ENCODE measurements at regions not wholly inside any gene's neighbourhood (a gene's known extent, or its start where the extent isn't known, plus 50 kb on each side); places are given as distances from the start of the nearest gene placed in this dataset.

DNA sequence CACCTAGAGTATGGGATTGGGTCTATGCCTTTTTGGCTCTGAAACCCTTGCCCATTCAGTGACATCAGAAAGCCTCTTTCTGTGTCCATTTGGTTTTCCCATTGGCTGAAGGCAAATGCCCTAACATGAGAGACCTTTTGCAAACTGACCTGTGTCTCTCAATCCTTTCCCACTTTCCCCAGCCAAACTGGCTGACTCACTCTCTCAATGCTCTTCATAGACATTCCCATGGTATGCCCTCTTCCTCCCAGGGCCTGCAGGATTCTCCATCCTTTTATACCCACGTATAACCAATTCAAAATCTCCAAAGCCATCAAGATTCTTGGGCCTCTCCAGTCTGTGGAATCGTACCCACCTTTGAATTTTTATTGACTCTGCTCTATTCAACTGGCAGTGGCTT, 563.3 kb downstream of the GATA3 start:
- TF ChIP-seq, protein P1, sequence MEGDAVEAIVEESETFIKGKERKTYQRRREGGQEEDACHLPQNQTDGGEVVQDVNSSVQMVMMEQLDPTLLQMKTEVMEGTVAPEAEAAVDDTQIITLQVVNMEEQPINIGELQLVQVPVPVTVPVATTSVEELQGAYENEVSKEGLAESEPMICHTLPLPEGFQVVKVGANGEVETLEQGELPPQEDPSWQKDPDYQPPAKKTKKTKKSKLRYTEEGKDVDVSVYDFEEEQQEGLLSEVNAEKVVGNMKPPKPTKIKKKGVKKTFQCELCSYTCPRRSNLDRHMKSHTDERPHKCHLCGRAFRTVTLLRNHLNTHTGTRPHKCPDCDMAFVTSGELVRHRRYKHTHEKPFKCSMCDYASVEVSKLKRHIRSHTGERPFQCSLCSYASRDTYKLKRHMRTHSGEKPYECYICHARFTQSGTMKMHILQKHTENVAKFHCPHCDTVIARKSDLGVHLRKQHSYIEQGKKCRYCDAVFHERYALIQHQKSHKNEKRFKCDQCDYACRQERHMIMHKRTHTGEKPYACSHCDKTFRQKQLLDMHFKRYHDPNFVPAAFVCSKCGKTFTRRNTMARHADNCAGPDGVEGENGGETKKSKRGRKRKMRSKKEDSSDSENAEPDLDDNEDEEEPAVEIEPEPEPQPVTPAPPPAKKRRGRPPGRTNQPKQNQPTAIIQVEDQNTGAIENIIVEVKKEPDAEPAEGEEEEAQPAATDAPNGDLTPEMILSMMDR (IDR thresholded peaks at IDR 0.05; ENCODE audit: insufficient read depth, low read length, poor library complexity, severe bottlenecking) = no peak
- TF ChIP-seq EZH2phosphoT487 (conservative IDR thresholded peaks at IDR 0.05; ENCODE audit: low read length) = no peak
